ENCODE measurements at regions not wholly inside any gene's neighbourhood (a gene's known extent, or its start where the extent isn't known, plus 50 kb on each side); places are given as distances from the start of the nearest gene placed in this dataset.

DNA sequence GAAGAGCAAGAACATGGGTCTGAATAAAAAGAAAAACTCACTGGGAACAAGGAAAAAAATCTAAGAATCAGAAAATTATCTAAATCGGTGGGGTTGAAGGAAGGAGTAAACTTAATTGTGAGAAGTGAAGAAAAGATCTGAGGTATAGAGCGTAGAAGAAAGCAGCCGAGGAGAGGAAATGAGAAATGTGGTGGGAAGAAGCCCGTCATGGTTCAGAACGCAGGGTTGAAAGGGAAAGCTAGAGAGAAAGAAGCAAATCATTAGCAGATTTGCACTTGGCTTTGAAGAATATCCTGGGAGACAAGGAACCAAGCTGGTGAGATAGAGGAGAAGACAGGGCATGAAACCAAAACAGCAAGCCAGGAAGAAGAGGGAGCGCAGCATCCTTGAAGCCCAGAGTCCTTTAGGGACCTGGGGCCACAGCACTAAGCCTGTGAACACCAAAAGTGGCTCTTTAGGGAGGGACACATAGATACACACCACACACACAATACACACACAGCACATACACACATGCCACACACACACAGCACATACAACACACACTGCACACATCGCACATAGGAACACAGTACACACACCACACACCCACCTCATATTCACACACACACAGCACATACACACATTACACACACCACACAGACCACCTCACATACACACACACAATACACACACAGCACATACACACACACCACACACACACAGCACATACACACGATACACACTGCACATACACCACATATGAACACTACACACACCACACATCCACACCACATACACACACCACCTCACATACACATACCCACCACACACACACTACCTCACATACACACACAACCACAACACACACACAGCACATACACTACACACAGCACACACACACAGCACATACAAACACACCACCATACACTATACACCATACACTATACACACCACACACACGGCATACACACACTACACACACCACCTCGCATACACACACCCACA lies 274.6 kb downstream of the ETAA1 start (continued):
- TF ChIP-seq, protein P1, sequence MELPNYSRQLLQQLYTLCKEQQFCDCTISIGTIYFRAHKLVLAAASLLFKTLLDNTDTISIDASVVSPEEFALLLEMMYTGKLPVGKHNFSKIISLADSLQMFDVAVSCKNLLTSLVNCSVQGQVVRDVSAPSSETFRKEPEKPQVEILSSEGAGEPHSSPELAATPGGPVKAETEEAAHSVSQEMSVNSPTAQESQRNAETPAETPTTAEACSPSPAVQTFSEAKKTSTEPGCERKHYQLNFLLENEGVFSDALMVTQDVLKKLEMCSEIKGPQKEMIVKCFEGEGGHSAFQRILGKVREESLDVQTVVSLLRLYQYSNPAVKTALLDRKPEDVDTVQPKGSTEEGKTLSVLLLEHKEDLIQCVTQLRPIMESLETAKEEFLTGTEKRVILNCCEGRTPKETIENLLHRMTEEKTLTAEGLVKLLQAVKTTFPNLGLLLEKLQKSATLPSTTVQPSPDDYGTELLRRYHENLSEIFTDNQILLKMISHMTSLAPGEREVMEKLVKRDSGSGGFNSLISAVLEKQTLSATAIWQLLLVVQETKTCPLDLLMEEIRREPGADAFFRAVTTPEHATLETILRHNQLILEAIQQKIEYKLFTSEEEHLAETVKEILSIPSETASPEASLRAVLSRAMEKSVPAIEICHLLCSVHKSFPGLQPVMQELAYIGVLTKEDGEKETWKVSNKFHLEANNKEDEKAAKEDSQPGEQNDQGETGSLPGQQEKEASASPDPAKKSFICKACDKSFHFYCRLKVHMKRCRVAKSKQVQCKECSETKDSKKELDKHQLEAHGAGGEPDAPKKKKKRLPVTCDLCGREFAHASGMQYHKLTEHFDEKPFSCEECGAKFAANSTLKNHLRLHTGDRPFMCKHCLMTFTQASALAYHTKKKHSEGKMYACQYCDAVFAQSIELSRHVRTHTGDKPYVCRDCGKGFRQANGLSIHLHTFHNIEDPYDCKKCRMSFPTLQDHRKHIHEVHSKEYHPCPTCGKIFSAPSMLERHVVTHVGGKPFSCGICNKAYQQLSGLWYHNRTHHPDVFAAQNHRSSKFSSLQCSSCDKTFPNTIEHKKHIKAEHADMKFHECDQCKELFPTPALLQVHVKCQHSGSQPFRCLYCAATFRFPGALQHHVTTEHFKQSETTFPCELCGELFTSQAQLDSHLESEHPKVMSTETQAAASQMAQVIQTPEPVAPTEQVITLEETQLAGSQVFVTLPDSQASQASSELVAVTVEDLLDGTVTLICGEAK (IDR thresholded peaks at IDR 0.05; ENCODE audit: borderline replicate concordance): no peak
- TF ChIP-seq HCFC1 (IDR thresholded peaks at IDR 0.05; ENCODE audit: low read length): no peak
- TF ChIP-seq, protein P2, sequence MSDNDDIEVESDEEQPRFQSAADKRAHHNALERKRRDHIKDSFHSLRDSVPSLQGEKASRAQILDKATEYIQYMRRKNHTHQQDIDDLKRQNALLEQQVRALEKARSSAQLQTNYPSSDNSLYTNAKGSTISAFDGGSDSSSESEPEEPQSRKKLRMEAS (IDR thresholded peaks at IDR 0.05; ENCODE audit: low read depth, low read length): no peak
- no peak for TF ChIP-seq CBX5 (IDR thresholded peaks at IDR 0.05; ENCODE audit: low read depth)
- no peak for TF ChIP-seq HDGF (IDR thresholded peaks at IDR 0.05)
- TF ChIP-seq, protein P3, sequence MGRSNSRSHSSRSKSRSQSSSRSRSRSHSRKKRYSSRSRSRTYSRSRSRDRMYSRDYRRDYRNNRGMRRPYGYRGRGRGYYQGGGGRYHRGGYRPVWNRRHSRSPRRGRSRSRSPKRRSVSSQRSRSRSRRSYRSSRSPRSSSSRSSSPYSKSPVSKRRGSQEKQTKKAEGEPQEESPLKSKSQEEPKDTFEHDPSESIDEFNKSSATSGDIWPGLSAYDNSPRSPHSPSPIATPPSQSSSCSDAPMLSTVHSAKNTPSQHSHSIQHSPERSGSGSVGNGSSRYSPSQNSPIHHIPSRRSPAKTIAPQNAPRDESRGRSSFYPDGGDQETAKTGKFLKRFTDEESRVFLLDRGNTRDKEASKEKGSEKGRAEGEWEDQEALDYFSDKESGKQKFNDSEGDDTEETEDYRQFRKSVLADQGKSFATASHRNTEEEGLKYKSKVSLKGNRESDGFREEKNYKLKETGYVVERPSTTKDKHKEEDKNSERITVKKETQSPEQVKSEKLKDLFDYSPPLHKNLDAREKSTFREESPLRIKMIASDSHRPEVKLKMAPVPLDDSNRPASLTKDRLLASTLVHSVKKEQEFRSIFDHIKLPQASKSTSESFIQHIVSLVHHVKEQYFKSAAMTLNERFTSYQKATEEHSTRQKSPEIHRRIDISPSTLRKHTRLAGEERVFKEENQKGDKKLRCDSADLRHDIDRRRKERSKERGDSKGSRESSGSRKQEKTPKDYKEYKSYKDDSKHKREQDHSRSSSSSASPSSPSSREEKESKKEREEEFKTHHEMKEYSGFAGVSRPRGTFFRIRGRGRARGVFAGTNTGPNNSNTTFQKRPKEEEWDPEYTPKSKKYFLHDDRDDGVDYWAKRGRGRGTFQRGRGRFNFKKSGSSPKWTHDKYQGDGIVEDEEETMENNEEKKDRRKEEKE (IDR thresholded peaks at IDR 0.05): no peak
- no peak for TF ChIP-seq ZNF207 (IDR thresholded peaks at IDR 0.05; ENCODE audit: borderline replicate concordance)
- TF ChIP-seq YY1 (IDR thresholded peaks at IDR 0.05; ENCODE audit: low read depth, low read length): no peak
- no peak for TF ChIP-seq POLR2A (IDR thresholded peaks at IDR 0.05; ENCODE audit: low read depth, low read length)
- TF ChIP-seq, protein P4, sequence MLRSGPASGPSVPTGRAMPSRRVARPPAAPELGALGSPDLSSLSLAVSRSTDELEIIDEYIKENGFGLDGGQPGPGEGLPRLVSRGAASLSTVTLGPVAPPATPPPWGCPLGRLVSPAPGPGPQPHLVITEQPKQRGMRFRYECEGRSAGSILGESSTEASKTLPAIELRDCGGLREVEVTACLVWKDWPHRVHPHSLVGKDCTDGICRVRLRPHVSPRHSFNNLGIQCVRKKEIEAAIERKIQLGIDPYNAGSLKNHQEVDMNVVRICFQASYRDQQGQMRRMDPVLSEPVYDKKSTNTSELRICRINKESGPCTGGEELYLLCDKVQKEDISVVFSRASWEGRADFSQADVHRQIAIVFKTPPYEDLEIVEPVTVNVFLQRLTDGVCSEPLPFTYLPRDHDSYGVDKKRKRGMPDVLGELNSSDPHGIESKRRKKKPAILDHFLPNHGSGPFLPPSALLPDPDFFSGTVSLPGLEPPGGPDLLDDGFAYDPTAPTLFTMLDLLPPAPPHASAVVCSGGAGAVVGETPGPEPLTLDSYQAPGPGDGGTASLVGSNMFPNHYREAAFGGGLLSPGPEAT (IDR thresholded peaks at IDR 0.05; ENCODE audit: low read depth): no peak
- TF ChIP-seq EZH2 (IDR thresholded peaks at IDR 0.05; ENCODE audit: borderline replicate concordance, control insufficient read depth, low read depth, low read length): no peak
- TF ChIP-seq SP1 (IDR thresholded peaks at IDR 0.05; ENCODE audit: low read depth, low read length): no peak
- TF ChIP-seq TCF3 (IDR thresholded peaks at IDR 0.05; ENCODE audit: borderline replicate concordance, insufficient read depth, low read depth, low read length): no peak
- TF ChIP-seq, protein P5, sequence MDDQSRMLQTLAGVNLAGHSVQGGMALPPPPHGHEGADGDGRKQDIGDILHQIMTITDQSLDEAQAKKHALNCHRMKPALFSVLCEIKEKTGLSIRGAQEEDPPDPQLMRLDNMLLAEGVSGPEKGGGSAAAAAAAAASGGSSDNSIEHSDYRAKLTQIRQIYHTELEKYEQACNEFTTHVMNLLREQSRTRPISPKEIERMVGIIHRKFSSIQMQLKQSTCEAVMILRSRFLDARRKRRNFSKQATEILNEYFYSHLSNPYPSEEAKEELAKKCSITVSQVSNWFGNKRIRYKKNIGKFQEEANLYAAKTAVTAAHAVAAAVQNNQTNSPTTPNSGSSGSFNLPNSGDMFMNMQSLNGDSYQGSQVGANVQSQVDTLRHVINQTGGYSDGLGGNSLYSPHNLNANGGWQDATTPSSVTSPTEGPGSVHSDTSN (IDR thresholded peaks at IDR 0.05; ENCODE audit: insufficient replicate concordance, low read depth, low read length): no peak
- TF ChIP-seq BHLHE40 (IDR thresholded peaks at IDR 0.05; ENCODE audit: borderline replicate concordance in 1 of 2, low read depth in 2 of 2, low read length in 1 of 2): no peak
- TF ChIP-seq STAT1 (conservative IDR thresholded peaks at IDR 0.05): no peak
- peak; percentile 40; the same call in 1 of the 2 replicates for TF ChIP-seq IKZF1 (conservative IDR thresholded peaks at IDR 0.05)
- TF ChIP-seq, protein P6, sequence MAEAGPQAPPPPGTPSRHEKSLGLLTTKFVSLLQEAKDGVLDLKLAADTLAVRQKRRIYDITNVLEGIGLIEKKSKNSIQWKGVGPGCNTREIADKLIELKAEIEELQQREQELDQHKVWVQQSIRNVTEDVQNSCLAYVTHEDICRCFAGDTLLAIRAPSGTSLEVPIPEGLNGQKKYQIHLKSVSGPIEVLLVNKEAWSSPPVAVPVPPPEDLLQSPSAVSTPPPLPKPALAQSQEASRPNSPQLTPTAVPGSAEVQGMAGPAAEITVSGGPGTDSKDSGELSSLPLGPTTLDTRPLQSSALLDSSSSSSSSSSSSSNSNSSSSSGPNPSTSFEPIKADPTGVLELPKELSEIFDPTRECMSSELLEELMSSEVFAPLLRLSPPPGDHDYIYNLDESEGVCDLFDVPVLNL (IDR thresholded peaks at IDR 0.05; ENCODE audit: low read depth, low read length): no peak

All from GM12878 (cell line).